AG09309 (cell line): ENCODE measurements at regions not wholly inside any gene's neighbourhood (a gene's known extent, or its start where the extent isn't known, plus 50 kb on each side); places are given as distances from the start of the nearest gene placed in this dataset.

Experiments
- DNase-seq: peaks from one replicate; pipeline ENCODE4 v3.0.0-alpha.2; 2010; ENCODE audit warnings: low read depth
- H3K4me3 ChIP-seq: 2 replicates; pipeline ENCODE4 v1.5.1; 2011; ENCODE audit warnings: mild to moderate bottlenecking, low read depth, low read length, moderate library complexity; ENCODE audit not compliant: control insufficient read depth
- TF ChIP-seq, protein P1 (sequence below): IDR thresholded peaks from 2 replicates; pipeline ENCODE4 v1.5.1; 2011; ENCODE audit warnings: mild to moderate bottlenecking, low read depth, low read length, inconsistent platforms; ENCODE audit not compliant: insufficient read depth, control insufficient read depth; ENCODE audit errors: missing control alignments

DNA sequence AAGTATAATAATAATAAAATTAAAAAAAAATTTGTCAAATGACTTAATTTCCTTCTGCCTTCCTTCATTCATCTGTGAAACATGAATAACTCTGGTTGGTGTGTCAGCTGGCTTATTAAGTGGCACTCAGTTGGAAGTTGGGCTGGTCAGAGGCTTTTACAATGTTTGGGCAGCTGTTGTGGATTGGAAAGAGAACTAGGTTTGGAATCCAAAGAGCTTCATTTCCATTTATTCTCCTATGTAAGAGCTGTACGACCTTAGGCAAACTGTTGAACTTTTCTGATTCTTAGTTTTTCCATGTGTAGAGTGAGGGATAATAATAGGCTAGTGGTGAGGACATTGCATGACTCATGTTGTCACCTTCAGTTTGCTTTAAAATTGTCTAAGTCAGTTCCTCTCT, 606.7 kb downstream of the PDCD6IP start:
- TF ChIP-seq, protein P1, sequence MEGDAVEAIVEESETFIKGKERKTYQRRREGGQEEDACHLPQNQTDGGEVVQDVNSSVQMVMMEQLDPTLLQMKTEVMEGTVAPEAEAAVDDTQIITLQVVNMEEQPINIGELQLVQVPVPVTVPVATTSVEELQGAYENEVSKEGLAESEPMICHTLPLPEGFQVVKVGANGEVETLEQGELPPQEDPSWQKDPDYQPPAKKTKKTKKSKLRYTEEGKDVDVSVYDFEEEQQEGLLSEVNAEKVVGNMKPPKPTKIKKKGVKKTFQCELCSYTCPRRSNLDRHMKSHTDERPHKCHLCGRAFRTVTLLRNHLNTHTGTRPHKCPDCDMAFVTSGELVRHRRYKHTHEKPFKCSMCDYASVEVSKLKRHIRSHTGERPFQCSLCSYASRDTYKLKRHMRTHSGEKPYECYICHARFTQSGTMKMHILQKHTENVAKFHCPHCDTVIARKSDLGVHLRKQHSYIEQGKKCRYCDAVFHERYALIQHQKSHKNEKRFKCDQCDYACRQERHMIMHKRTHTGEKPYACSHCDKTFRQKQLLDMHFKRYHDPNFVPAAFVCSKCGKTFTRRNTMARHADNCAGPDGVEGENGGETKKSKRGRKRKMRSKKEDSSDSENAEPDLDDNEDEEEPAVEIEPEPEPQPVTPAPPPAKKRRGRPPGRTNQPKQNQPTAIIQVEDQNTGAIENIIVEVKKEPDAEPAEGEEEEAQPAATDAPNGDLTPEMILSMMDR: no peak
- no peak for DNase-seq
- H3K4me3 ChIP-seq: no peak overlapping the region

- TF ChIP-seq, protein P1: no peak
- no peak for DNase-seq
- no peak overlapping the region for H3K4me3 ChIP-seq
Observed at GRCh38 chr3:34407281-34407680, 608.9 kb downstream of the PDCD6IP start.

DNA sequence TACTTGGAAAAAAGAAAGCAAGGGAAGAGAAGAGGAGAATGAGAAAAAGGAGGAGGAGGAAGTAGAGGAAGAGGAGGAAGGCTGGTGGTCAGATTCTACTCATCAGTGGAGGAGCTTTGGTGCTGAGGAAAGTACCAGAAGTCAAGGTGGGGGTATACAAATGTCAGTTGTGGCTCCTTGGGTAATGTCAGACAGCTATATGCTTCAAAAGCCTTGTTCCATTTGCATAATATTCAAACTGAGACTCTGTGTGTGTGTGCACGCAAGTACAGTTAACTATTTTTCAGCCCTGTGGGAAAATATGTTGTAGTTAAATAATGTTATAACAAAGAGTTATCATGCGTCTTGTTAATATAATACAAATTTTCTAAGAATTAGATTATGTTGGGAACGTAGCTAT, 609.7 kb downstream of the PDCD6IP start:
- DNase-seq: no peak
- TF ChIP-seq, protein P1: no peak
- no peak overlapping the region for H3K4me3 ChIP-seq

DNA sequence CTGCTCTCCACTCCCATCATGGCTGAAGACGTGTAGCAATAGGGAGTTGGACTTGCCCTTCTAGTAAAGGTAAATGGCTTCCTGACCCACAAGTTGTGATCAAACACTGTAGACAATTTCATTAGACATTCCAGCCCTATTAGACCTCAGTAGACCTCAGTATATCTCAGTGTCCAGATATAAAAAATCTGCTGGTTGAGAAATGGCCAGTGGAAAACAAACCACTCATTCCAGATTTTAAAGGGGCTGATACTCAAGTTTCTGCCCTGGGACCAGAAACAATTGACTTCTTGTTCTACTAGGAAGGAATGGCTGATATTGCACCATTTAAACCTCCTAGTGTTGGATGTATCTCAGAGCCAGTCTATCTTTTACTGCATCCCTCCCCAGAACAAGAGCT, 613.2 kb downstream of the PDCD6IP start:
- no peak for DNase-seq
- H3K4me3 ChIP-seq: no peak overlapping the region
- TF ChIP-seq, protein P1: no peak

GRCh38 chr3:34419801-34420200, 621.4 kb downstream of the PDCD6IP start:
- H3K4me3 ChIP-seq: no peak overlapping the region
- TF ChIP-seq, protein P1: no peak
- no peak for DNase-seq

DNA sequence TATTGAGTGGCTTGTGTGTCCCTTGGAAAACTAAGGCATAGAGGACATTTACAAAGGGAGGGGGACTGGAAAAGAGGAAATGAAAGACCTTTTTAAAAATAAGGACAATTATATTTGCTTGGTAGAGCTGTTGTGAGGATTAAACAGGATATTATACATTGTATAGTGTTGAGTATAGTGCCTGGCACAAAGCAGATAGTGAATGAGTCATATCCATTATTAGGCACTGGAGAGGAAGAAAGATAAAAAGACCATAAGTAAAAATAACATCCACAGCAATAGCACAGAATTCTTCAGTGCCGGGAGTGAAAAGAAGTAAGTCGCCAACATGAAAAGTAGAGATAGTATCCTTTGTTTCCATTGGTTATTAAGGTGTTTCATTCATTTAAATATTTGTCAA, 623.3 kb downstream of the PDCD6IP start:
- DNase-seq: no peak
- TF ChIP-seq, protein P1: no peak
- no peak overlapping the region for H3K4me3 ChIP-seq

DNA sequence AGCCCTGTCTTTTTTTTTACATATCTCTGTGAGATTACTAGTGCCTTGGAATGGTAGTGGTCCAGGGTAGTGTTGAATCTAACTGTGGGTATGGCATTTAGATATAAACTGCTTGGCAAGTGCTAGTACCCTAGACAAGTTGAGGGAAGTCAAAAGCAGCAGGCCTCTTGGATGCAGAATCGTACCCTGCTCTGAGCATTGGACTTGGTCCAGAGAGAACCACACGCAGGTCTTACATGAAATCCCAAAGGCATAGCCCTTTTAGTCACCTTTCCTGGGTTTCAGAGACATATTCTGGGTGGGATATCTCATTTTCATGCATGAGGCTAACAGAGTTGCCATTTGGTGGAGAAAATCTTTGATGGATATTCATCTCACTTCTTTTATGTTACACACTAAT, 641.4 kb downstream of the PDCD6IP start:
- TF ChIP-seq, protein P1: no peak
- H3K4me3 ChIP-seq: no peak overlapping the region
- no peak for DNase-seq
